DMS53 treated with DMSO at 0.1 percent for 48 hours (cell line): ENCODE measurements at regions not wholly inside any gene's neighbourhood (a gene's known extent, or its start where the extent isn't known, plus 50 kb on each side); places are given as distances from the start of the nearest gene placed in this dataset.
A peak's percentile ranks its signal among the peaks of the same experiment; 100 is the strongest.

Source experiments
- DNase-seq: peaks from one replicate; lab custom pipeline; 2025; ENCODE audit not compliant: unreplicated experiment; lab: John Stamatoyannopoulos, UW

DNA sequence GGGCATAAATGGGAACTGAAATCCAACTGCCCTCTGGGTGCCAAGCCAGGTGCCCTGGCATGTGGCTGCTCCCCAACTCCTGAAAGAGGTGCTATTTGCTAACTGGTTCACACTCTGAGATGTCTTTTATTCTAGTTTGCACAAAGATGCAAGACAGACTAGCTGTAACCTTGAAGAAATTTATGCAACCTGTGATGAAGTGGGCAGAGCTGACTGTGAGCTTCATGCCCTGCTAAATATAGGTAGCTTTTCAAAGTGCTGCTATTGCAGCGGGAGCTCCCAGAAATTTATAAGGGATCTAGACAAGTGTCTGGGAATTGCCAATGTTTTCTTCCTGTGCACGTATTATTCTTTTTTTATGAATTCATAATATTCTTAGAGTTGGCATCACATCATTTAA, 517.5 kb downstream of the RNF144B start:
- DNase-seq = no peak

DNA sequence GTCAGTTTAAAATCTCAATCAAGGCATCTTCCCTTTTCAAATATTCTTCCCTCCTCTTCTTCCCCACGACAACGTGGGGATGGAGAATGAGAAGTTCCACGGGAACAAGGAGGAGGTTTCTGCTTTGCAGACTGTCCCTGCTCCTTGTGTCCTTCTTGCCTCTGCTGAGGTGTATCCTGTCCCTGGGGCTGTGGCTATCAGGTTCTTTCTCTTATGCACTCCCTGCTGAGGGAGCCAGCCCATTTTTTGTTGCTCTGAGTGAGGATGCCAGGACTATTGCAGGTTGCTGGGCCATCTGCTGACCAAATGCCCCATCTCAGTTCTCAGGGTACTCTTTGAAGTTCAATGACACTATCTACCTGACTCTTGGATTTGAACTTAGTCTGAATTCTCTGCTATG, 533.6 kb downstream of the RNF144B start:
- DNase-seq = no peak

DNA sequence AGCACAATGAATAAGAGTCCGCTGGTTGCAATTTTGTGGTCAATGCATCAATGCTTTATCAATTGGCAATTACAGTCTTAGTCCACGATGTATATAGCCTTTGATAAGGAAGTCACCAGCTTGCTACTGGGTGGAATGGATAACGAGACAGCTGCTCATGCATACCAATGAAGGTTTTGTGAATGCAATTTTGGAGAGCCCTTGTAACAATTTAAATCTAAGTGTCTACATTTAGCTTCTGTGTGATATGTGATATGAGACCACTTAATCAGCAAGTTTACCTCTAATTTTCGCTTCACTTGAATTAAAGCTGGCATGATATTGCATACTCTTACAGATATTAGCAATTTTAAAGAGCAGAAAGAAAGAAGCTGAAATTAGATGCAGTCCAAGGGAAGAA, 543.9 kb downstream of the RNF144B start:
- no peak for DNase-seq

DNA sequence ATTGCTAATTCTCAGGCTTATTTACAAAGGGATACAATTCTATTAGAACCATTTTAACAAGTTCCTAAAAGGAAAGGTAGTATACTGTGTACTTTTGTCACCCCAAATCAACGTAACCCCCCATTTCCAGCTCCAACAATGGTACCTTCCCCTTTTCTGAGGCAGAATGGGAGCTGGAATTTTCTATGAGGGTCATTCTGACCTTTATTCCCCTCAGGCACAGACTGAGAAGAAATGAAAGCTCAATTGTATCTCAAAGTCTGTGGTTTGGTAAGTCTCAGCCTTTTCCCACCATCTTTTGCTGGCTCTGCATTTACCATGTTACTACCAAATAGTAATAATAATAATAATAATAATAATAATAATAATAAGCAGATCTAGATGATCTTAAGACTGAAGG, 571.0 kb downstream of the RNF144B start:
- DNase-seq = no peak

DNA sequence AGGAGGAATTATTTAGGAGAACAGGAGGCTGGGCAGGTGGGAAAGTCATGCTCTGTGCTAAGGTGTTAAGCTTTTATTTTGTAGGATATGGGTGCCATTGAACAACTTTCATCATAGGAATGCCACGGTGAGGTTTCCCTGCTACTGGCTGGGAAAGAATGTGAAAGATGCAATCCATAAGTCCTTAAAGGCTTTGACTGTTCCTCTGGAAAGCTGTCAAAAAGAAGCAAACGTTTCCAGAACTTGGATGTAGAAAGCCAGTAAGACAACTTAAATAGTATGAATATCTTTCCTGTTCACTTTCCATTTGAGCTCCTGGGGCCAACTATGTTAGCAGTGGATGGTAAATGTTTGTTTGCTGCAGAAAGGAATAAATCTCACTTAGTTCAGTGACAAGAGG, 574.4 kb downstream of the RNF144B start:
- no peak for DNase-seq

DNA sequence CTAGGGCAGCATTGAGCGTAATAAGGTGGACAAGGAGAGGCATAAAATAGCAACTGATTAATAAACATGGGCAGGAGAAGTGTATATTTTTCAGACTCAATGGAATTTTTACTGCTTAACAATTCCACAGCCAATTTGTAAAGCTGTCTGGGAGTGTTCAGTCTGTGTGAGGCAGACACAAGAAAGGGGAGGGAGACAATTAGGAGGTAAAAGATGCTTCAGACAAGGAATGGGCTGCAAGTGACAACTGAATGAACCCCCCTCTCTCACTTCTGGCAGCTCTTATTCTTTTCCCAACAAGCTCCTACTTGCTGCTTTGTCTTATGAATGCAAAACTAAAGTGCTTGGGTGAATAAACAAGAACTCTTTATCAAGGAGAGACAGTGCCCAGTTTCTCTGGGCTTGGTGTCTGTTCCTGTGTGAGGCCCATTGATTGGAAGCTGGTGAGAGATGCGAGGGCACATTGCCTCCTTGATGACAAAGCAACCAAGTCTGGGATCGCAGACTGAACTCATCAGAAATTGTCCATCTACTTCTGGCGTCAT, 575.3 kb downstream of the RNF144B start:
- no peak for DNase-seq

DNA sequence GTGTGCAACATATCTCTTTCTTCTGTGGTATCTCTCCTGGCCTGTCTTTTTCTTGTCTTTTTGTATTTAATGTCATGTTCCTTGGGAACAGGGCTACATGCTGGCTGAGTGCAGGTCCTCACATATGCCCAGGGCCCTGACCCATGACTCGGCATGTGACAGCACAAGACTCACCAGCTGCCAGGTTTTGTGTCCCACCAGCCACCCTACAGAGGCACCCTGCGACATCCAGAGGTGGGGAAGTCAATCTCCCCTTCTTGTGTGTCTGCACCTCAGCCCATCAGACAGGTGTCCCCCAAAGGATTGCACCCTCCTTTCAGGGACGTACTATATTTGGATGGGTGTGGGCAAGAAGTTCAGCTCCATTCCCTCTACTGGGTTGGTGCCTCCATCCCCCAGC, 576.3 kb downstream of the RNF144B start:
- no peak for DNase-seq

DNA sequence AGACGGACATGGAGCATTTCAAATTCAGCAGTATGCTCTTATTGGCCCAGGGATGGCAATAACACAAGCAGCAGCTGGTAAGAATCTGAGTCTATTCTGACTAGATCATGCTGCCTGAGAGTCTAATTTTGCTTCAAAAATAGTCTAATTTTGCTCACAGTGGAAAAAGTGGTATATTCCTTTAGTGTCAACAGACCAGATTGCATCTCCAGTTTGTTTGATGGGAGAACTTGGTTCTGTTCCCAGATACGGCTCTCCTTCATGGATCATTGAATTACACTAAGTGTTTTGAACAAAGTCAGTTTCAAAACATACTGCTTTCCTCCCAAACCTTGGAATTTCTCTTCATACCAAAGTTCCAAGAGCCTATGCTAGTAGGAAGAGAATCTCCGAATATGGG, 586.1 kb downstream of the RNF144B start:
- no peak for DNase-seq

DNA sequence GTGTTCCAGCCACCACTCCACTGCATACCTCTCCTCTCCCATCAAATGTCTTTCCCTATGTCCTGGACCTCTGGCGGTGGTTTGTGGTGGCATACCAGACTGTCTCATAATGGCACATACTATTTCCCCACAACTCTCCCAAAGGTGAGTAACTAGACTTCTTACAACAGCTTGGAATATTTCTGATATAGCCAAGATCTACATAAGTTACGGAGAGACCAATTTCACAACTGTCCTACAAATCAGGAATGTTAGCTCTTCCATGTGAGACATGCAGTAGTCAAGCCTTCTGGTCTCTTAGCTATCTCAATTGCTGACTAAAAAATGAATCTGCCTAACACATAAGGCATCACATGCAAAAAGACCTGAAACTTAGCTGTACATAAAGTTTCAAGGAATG, 588.9 kb downstream of the RNF144B start:
- DNase-seq = no peak

DNA sequence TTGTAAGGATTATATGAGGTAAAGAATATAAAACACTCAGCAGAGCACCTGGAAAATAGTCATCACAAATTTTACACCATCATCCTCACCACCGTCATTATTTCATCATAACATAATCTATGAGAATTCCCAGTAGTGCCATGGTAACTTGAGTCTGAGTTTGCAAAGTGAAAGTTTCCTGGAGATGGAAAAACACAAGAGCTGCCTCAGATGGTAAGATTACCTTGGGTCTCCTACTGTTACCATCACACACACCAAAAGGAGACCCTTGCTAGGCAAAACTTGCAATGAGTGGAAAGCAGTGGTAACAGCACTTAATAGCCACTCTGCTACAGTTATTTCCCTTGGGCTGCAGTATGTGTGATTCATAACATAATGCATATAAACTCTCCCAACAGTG, 589.8 kb downstream of the RNF144B start:
- DNase-seq = no peak

DNA sequence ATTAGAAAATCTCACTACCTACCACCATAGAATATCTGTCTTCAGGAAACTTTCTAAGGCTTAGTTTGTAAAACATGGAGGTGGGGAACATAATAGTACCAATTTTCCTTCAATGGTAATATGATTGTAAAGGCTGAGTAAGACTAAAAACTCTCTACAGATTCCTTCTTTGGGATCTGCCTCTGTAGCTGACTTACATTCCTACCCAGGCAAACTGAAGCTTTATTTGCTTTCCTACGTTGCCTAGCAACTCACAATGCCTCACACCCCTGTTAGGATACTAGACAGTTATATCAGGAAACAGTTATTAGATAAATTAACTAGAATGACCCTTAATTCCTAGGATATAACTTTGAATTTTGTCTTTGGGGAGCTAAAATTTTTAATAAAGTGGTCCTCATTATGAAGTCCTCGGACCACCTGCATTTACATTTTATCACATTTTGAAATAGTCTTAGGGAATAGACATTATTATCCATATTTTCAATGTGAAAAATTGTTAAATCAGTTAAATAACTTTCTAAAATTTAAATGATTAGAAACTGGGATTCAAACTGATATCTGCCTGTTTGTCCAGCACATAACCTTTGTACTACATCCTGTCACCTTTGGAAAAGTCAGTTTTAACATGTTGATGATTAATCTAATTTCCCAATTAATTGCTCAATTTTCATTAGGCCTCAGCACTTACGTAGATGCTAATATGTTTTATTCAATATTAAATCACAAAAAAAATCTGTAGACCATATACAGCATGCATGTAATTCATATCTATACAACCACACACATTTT, 591.4 kb downstream of the RNF144B start:
- peak; percentile 72 for DNase-seq

DNA sequence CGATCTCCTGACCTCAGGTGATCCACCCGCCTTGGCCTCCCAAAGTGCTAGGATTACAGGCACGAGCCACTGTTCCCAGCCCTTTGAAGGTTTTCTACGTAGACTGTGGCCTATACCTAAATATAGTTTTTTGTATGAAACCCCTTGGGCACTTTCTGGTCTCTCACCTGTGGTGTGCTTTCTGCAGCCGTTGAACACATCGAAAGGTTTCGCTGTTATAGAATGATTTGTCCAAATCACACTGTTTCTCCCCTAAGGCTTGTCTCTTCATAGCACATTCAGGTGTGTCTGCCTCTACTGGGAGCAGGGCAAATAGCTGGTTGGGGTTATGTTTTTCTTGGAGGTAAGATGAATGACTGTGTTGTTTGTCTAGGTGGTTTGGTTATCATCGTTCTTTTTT, 597.9 kb downstream of the RNF144B start:
- no peak for DNase-seq

DNA sequence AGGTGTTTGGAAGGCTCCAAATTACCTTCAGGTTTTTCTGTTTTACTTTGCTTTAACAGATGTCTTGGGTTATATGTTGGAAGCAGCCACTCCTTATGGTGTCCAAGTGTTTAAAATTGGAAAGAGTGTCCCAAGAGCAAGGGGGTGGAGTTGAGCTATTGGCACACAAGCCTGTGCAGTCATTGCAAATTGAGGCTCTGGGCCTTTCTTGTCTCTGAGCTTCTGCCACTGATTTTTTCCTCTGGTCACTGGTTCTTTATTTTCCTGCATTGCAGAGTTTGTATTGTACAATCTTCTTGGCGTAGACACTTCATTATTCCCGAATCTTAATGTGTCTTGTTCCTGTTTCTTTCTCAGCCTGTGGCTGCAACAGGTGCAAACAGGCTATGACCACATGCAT, 598.8 kb downstream of the RNF144B start:
- DNase-seq = no peak

DNA sequence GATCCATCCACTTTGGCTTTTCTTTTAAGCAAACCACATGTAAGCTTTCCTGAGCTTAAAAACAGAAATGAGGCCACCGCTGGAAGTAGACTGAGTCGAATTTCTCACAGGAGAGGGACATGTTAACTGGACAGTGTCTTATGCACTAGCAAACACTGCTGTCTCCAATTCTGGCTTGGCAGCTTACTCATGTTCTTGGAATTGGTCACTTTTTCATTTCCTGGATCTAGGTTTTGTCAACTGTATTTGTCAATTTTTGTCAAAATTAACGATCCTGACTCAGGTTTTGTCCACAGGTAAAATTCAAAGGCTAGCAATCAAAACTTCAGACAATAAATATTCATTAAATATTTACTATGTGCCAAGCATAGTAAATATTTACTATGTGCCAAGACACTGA, 601.5 kb downstream of the RNF144B start:
- DNase-seq = no peak

DNA sequence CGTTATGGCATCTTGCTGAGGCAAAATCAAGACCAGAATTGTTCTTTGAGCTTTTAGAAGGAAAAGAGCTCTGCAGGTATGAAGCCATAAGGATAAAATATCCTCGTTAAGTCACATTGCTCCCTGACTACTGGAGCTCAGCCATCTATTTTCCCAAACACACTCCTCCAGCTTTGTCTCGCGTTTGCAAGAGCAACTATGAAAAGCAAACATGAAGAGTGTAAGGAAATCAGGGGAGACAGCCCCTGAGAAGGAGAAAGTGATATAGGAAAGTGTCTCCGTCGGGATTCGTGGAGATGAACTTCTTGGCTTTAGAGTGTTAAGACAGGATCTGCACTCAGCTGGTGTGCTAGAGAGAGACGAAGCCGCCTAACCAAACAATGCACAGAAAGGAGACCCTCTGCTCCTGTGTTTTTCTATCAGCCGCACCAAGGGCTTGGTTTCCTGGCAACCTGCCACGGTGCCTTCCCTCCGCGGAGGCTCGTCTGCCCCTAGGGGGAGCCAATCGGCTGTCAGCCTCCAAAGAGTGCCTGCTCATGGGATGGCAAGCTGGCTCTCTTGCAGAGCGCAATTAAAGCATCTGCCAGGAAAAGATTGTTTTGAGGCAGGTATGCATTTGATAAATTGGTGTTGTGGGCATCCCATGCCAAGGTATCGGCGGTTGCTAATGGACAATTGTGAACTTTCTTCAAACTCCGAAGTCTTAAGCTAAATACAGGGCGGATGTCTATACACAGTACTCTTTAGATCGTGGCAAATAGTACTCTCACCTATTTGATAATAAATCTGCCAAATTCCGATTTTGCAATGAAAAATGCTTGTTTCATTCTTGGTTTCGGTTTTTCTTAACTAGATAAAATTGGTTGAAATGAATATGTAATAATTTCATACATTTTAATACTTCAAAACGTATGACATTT, 603.2 kb downstream of the RNF144B start:
- DNase-seq = peak; percentile 41

DNA sequence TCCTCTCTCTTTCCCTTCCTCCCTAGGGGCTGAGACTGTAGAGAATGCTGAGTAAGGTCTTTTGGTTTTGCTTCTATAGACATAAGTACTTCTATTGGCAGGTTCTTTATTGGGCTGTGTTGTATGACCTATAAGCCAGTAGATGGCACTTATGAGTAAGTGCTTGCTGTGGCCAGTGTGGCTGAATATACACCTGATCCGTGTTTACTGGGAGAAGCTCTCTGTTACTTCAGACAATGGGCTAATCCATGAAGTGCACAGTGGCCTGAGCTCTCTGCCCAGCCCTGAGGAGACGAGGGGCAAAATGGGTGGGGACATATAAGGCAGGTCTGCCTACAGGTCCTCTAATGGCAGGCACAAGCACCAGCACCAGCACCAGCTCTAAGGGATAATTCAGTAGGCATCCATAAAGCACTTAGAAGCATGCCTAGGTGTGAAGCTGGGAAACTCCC, 610.3 kb downstream of the RNF144B start:
- DNase-seq = peak; percentile 74

DNA sequence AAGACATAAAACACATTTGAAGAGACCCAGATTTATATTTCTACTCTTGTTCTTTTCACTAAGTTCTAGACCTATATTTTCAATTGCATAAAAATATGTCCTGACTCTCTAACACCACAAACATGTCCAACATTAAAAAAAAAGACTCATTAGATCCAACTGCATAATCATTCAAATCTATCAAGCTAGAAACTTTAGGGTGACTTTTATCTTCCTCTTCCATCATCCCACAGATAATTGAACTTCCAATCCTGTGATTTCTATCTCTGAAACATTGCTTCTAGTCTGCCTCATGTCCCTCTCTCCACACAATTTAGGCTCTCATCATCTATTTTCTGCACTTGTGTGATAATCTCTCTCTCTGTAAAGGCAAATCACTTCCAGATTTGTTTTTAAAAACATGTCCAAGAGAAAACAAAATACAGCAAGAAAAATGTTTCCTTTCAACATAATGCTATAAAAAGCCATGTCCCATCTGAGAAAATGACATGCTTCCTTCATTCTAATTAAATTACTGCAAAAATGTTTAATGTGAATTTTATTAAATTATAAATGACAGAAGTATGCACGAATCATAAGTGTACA, 615.9 kb downstream of the RNF144B start:
- DNase-seq = no peak

DNA sequence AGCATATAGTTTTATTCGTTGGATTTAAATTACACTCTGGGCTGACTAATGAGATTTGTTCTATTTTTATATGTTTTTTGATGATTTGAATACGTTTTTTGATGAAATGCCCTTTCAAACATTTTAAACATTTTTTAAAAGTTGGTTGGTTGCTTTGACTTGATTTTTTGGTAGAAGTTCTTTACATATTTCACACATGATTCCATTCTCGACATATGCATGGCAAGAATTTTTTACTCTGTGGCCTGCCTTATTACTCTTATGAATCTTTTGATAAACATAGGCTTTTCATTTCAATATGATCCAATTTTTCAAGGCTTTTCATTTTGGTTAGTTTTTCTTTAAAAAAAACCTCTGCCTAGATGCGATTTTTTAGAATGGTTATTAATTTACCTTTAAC, 617.0 kb downstream of the RNF144B start:
- no peak for DNase-seq

DNA sequence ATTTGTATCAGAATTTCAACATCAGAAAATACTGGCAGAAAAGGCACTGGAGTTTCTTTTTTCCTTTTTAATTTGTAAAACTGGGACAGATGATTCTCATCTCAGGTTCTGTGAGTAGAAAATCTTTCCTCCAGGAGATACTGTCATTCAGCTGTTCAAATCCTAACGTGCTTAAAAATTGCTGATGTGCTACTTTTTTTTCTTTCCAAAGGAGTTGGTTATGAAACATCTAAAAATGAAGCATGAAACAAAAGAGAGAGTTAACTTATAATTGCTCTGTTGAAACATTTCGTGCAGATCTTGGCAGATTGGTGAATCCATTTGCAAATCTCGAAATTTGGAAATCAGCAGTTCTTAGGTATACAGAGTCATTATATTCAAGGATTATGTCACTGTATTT, 622.6 kb downstream of the RNF144B start:
- no peak for DNase-seq

DNA sequence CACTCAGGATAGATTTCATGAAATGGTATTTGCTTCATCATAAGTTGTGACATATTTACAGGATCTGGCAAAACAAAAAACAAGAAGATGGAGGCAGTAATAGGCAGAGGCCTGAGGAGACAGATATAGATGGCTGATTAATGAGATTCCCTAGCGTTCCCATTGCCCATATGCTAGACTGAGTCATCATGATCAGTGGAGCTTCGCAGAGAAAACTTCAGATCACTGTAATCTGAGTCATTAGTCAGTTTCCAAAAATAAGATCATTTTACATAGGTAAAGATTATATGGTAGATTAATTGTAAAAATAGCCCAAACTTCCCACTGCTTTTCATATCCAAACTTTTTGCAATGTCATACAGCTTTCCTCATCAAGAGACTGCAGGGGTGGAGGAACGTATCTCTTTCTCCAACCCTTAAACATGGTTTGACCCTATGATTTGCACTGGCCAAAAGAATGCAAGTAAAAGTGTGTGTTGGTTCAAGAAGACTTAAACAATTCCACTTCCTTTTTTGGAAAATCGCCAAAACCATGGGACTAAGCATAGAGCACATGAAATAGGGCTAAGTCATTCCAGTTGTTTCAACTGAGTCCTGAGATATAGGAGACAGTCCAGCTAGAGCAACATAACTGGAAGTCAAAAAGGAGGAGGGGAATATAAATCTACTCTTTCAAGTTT, 626.0 kb downstream of the RNF144B start:
- no peak for DNase-seq

DNA sequence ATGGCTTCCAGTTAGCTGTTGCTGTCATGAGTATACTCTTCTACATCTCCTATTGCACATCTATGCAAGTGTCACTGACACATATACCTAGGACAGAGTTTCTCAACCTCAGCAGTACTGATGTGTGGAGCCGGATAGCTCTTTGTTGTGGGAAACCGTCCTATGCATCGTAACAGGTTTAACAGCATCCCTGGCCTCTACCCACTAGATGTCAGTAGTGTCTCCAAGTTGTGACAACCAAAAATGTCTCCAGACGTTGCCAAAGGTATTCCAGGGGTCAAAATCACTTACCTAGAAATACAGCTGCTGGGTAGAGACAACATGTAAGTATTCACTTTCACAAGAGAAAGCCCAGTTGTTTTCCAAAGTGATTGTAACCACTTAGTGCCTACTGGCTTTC, 637.6 kb downstream of the RNF144B start:
- DNase-seq = peak; percentile 62
